Vagina (tissue), 2 donors: ENCODE measurements at regions not wholly inside any gene's neighbourhood (a gene's known extent, or its start where the extent isn't known, plus 50 kb on each side); places are given as distances from the start of the nearest gene placed in this dataset.

ENCODE experiments used
- DNase-seq, 2 donors: peaks; one replicate each; pipeline ENCODE4 v3.0.0-alpha.2; 2017; ENCODE audit errors: extremely low spot score in 2 of 2
- H3K27ac ChIP-seq: fragments of 200-600 bp; sonication (generic); one replicate; pipeline ENCODE4 v1.5.1; 2019
- H3K27me3 ChIP-seq: fragments of 200-600 bp; sonication (generic); one replicate; pipeline ENCODE4 v1.5.1; 2019
- H3K36me3 ChIP-seq, 2 donors: fragments of 200-600 bp; sonication (generic); one replicate each; pipeline ENCODE4 v1.5.1; 2017 to 2019
- H3K4me1 ChIP-seq: fragments of 200-600 bp; sonication (generic); one replicate; pipeline ENCODE4 v1.5.1; 2019
- H3K4me3 ChIP-seq, 2 donors: fragments of 200-600 bp; sonication (generic); 1 replicate in 1 of 2; 2 replicates in 1 of 2; pipeline ENCODE4 v1.5.1; 2016 to 2019
- H3K9me3 ChIP-seq: fragments of 200-600 bp; sonication (generic); one replicate; pipeline ENCODE4 v1.5.1; 2019
- CTCF ChIP-seq, 3 experiments: fragments of 450-650 bp in 2 of 3; fragments of 200-600 bp in 1 of 3; sonication (generic) in 1 of 3; IDR thresholded peaks; one replicate each; pipeline ENCODE4 v1.5.1; 2017 to 2019; ENCODE audit warnings: antibody characterized with exemption in 3 of 3, mild to moderate bottlenecking in 2 of 3, moderate library complexity in 2 of 3
- POLR2A ChIP-seq, 2 donors: fragments of 450-650 bp; IDR thresholded peaks; one replicate each; pipeline ENCODE4 v1.6.1; 2017; ENCODE audit warnings: antibody characterized with exemption in 2 of 2, mild to moderate bottlenecking in 2 of 2, moderate library complexity in 2 of 2
- POLR2AphosphoS5 ChIP-seq, 2 donors: sonication (generic); formaldehyde crosslinking; IDR thresholded peaks; one replicate each; pipeline ENCODE4 v1.9.0; 2017; ENCODE audit warnings: antibody characterized with exemption in 2 of 2, mild to moderate bottlenecking in 2 of 2, low read depth in 1 of 2; ENCODE audit not compliant: insufficient read depth in 1 of 2
- intact Hi-C: fragments of 100-400 bp; cut with DNase I; formaldehyde crosslinking; loops from one replicate; pipeline ENCODE4 v1.15.1; 2023

DNA sequence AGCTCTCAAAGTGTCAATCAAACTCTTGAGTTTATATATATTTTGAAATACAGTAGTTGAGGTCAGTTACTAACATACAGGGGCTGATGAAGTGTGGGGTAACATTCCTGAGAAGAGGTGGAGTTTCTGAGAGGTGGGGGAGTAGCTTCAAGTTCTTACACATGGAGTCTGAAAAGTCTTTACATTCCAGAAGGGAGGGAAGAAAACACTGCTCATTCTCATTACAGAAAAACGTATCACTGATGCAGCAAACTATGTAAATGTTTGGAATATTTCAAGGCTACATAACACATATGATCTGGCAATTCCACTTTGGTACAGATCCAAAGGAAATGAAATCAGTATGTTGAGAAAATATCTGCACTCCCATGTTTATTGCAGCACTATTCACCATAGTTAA lies 1065.8 kb upstream of the B3GALT2 start:
- DNase-seq = no peak
- TF ChIP-seq CTCF (IDR thresholded peaks at IDR 0.05) (no peak), POLR2AphosphoS5 (IDR thresholded peaks at IDR 0.05; ENCODE audit: insufficient read depth in 1 of 2, low read depth in 1 of 2) (no peak)
- Histone ChIP-seq H3K27me3 (no peaks in the 10 kb centered on the region), H3K36me3 (no peaks in the 10 kb centered on the region), H3K9me3 (no peaks in the 10 kb centered on the region), H3K4me1 (no peaks in the 10 kb centered on the region), H3K4me3 (no peak overlapping the region), H3K27ac (no peak overlapping the region)
- intact Hi-C loops = no loop called here

DNA sequence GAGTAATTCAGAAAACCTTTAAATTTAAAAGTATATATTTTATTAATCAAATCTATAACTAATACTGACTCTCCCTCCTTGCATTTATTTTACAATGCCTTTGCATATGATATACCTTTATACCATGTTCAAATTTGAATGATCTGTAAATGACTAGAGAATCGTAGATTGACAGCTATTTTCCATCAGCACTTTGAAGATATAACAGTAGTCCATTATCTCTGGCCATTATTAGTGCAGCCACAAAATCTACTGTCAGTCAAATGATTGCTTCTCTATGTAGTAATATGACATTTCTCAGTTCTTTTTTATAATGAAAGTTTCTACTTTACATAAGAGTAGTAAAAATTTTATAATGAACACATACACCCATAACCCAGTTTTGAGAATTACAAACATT lies 1054.8 kb upstream of the B3GALT2 start:
- H3K27me3 ChIP-seq = no peaks in the 10 kb centered on the region
- H3K4me3 ChIP-seq = no peak overlapping the region
- no peak for DNase-seq
- no peaks in the 10 kb centered on the region for H3K36me3 ChIP-seq
- H3K27ac ChIP-seq = no peak overlapping the region
- TF ChIP-seq CTCF (IDR thresholded peaks at IDR 0.05) (no peak), POLR2AphosphoS5 (IDR thresholded peaks at IDR 0.05; ENCODE audit: insufficient read depth in 1 of 2, low read depth in 1 of 2) (no peak), POLR2A (IDR thresholded peaks at IDR 0.05) (no peak)
- no peaks in the 10 kb centered on the region for H3K9me3 ChIP-seq
- H3K4me1 ChIP-seq = no peaks in the 10 kb centered on the region
- intact Hi-C loops = no loop called here

GRCh38 chr1:194233069-194233468 lies 1046.7 kb upstream of the B3GALT2 start:
- no peak overlapping the region for H3K27ac ChIP-seq
- no peaks in the 10 kb centered on the region for H3K9me3 ChIP-seq
- H3K27me3 ChIP-seq = no peaks in the 10 kb centered on the region
- no peak overlapping the region for H3K4me3 ChIP-seq
- no peaks in the 10 kb centered on the region for H3K36me3 ChIP-seq
- no peak for DNase-seq
- no peaks in the 10 kb centered on the region for H3K4me1 ChIP-seq
- TF ChIP-seq POLR2A (IDR thresholded peaks at IDR 0.05) (no peak), CTCF (IDR thresholded peaks at IDR 0.05) (no peak), POLR2AphosphoS5 (IDR thresholded peaks at IDR 0.05; ENCODE audit: insufficient read depth in 1 of 2, low read depth in 1 of 2) (no peak)
- intact Hi-C loops = no loop called here

DNA sequence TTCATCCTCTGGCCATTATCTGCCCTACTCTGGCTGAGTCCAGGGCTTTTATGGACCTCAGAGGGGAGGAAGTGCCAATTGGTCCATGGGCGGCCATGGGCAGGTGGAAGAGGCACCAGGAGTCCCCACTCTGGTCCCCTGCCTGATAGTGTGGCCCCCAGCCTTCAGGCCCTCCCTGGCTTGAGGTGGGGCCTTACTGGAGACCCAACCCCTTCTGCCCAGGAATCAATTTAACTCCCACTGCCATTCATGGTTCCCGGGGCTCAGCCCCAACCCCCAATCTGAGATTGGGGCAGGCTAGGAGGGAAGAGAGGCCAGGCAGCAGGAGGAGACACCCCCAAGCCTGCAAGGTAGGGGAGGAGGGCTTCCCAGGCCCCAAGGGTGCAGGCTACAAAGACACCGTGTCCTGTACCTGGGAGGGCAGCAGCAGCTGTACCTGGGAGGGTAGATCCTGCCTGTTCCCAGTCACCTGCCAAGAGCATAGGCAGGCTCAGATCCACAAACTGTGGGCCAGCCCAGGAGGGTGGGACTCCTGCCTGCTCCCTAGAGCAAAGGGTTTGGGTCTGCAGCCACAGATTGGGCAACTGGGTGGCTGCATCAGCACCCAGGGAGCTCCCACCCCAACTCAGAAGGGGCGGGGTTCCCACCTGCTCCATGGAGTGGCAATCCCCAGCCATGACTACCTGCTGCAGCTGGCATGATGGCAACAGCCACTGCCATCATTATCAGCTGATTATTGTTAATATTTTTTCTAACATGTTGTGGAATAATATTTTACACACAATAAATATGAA lies 1044.1 kb upstream of the B3GALT2 start:
- no peaks in the 10 kb centered on the region for H3K36me3 ChIP-seq

DNA sequence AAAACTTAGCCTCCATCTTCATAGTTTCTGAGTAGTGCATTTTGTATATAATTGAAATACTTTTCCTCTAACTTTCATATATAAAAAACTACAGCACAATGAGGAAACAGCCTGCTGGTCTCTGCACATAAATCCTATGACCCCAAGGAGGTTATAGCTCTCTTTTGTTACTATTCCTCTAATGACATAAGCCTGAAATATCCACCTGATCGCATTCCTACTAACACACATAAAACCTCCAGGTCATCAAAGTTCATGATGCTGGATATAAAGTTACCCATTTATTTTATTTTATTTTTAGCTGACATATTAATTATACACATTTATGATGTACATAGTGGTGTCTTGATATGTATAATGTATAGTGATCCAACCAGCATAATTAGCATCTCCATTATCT lies 1042.0 kb upstream of the B3GALT2 start:
- H3K9me3 ChIP-seq = no peaks in the 10 kb centered on the region
- H3K4me3 ChIP-seq = no peak overlapping the region
- H3K4me1 ChIP-seq = no peaks in the 10 kb centered on the region
- H3K36me3 ChIP-seq = no peaks in the 10 kb centered on the region
- H3K27ac ChIP-seq = no peak overlapping the region
- intact Hi-C loops = no loop called here
- TF ChIP-seq POLR2AphosphoS5 (IDR thresholded peaks at IDR 0.05; ENCODE audit: insufficient read depth in 1 of 2, low read depth in 1 of 2) (no peak), CTCF (IDR thresholded peaks at IDR 0.05) (no peak), POLR2A (IDR thresholded peaks at IDR 0.05) (no peak)
- DNase-seq = no peak
- no peaks in the 10 kb centered on the region for H3K27me3 ChIP-seq

More for the DNA sequence above, 1044.1 kb upstream of the B3GALT2 start:
- H3K4me1 ChIP-seq = no peaks in the 10 kb centered on the region
- no peaks in the 10 kb centered on the region for H3K27me3 ChIP-seq
- no peak for DNase-seq
- no peak overlapping the region for H3K27ac ChIP-seq
- intact Hi-C loops = no loop called here
- no peak for TF ChIP-seq POLR2AphosphoS5 (IDR thresholded peaks at IDR 0.05; ENCODE audit: insufficient read depth in 1 of 2, low read depth in 1 of 2)
- H3K9me3 ChIP-seq = no peaks in the 10 kb centered on the region
- no peak overlapping the region for H3K4me3 ChIP-seq
